GM23338 (cell line): ENCODE measurements at regions not wholly inside any gene's neighbourhood (a gene's known extent, or its start where the extent isn't known, plus 50 kb on each side); places are given as distances from the start of the nearest gene placed in this dataset.

Experiments
- ATAC-seq: fragments of 200-7000 bp; cut with Tn5 transposase; 3 replicates; pipeline ENCODE4 v1.9.1; 2020
- DNase-seq: peaks from one replicate; pipeline ENCODE4 v3.0.0-alpha.2; 2015; ENCODE audit warnings: low spot score
- H2AFZ ChIP-seq: fragments of 200-600 bp; sonication (generic); 2 replicates; pipeline ENCODE4 v1.8.0; 2016; ENCODE audit warnings: antibody characterized with exemption, mild to moderate bottlenecking, moderate library complexity
- H3F3A ChIP-seq: fragments of 200-600 bp; sonication (generic); replicated peaks from 2 replicates; pipeline ENCODE4 v1.8.0; 2017; ENCODE audit warnings: antibody characterized with exemption, mixed run types, low read depth
- H3K27ac ChIP-seq: fragments of 200-600 bp; sonication (generic); 2 replicates; pipeline ENCODE4 v1.6.1; 2016; ENCODE audit warnings: low read depth
- H3K27me3 ChIP-seq: fragments of 200-600 bp; sonication (generic); 2 replicates; pipeline ENCODE4 v1.8.0; 2016; ENCODE audit warnings: mild to moderate bottlenecking, mixed run types, moderate library complexity; ENCODE audit not compliant: insufficient read depth
- H3K36me3 ChIP-seq: fragments of 200-600 bp; sonication (generic); 2 replicates; pipeline ENCODE4 v1.8.0; 2016; ENCODE audit warnings: mild to moderate bottlenecking; ENCODE audit not compliant: insufficient read depth
- H3K4me1 ChIP-seq: fragments of 200-600 bp; sonication (generic); 2 replicates; pipeline ENCODE4 v1.8.0; 2016; ENCODE audit warnings: mild to moderate bottlenecking, moderate library complexity; ENCODE audit not compliant: insufficient read depth
- H3K4me2 ChIP-seq: fragments of 200-600 bp; sonication (generic); 2 replicates; pipeline ENCODE4 v1.7.1; 2017; ENCODE audit warnings: mixed run types
- H3K4me3 ChIP-seq: fragments of 200-600 bp; sonication (generic); 2 replicates; pipeline ENCODE4 v1.6.1; 2016; ENCODE audit warnings: mixed run types
- H3K79me2 ChIP-seq: fragments of 200-600 bp; sonication (generic); replicated peaks from 2 replicates; pipeline ENCODE4 v1.8.0; 2017; ENCODE audit warnings: mild to moderate bottlenecking; ENCODE audit not compliant: insufficient read depth
- H3K9me2 ChIP-seq: fragments of 200-600 bp; sonication (generic); 2 replicates; pipeline ENCODE4 v1.8.0; 2017; ENCODE audit not compliant: insufficient read depth
- H4K20me1 ChIP-seq: fragments of 200-600 bp; sonication (generic); replicated peaks from 2 replicates; pipeline ENCODE4 v1.8.0; 2017; ENCODE audit warnings: mild to moderate bottlenecking; ENCODE audit not compliant: insufficient read depth
- H3K27ac Mint-ChIP-seq: 2 replicates; pipeline ENCODE4 v1.8.0; 2020; ENCODE audit warnings: inconsistent platforms, mild to moderate bottlenecking, moderate library complexity, mixed read lengths
- H3K27me3 Mint-ChIP-seq: 3 replicates; pipeline ENCODE4 v1.8.0; 2022; ENCODE audit warnings: low read depth, mild to moderate bottlenecking, moderate library complexity, mixed read lengths, inconsistent platforms; ENCODE audit not compliant: insufficient read depth, poor library complexity
- H3K36me3 Mint-ChIP-seq: 3 replicates; pipeline ENCODE4 v1.8.0; 2021; ENCODE audit warnings: low read depth, mild to moderate bottlenecking, inconsistent platforms, moderate library complexity, mixed read lengths
- H3K4me1 Mint-ChIP-seq: 3 replicates; pipeline ENCODE4 v1.8.0; 2020; ENCODE audit warnings: mild to moderate bottlenecking, inconsistent platforms, mixed read lengths
- H3K4me3 Mint-ChIP-seq: 3 replicates; pipeline ENCODE4 v1.8.0; 2021; ENCODE audit warnings: moderate library complexity, mild to moderate bottlenecking, inconsistent platforms, mixed read lengths
- H3K9me3 Mint-ChIP-seq: 3 replicates; pipeline ENCODE4 v1.8.0; 2020; ENCODE audit warnings: moderate library complexity, mild to moderate bottlenecking, inconsistent platforms, mixed read lengths
- CREB1 ChIP-seq: fragments of 250-450 bp; sonication (Bioruptor Pico); IDR thresholded peaks from 2 replicates; pipeline ENCODE4 v1.5.0; 2020; ENCODE audit warnings: low read depth, mild to moderate bottlenecking, moderate library complexity
- CTCF ChIP-seq, 2 experiments: fragments of 200-600 bp in 1 of 2; sonication (generic) in 1 of 2; conservative IDR thresholded peaks; 2 replicates each; pipeline versions ENCODE4 v1.5.1 to v1.6.1; 2016 to 2017; ENCODE audit warnings: antibody characterized with exemption in 2 of 2, low read depth in 2 of 2, mild to moderate bottlenecking in 2 of 2, moderate library complexity in 1 of 2
- EZH2 ChIP-seq: fragments of 200-600 bp; sonication (generic); IDR thresholded peaks from one replicate; pipeline ENCODE4 v1.8.0; 2017; ENCODE audit warnings: antibody characterized with exemption, mild to moderate bottlenecking, low read depth; ENCODE audit not compliant: unreplicated experiment
- EZH2phosphoT487 ChIP-seq: fragments of 200-600 bp; sonication (generic); IDR thresholded peaks from one replicate; pipeline ENCODE4 v1.8.1; 2018; ENCODE audit warnings: antibody characterized with exemption; ENCODE audit not compliant: unreplicated experiment
- JUNB ChIP-seq: IDR thresholded peaks from one replicate; pipeline ENCODE4 v1.6.1; 2016; ENCODE audit warnings: antibody characterized with exemption; ENCODE audit not compliant: unreplicated experiment
- NANOG ChIP-seq: IDR thresholded peaks from 2 replicates; pipeline ENCODE4 v1.6.1; 2016; ENCODE audit warnings: antibody characterized with exemption, borderline replicate concordance
- POLR2AphosphoS5 ChIP-seq: IDR thresholded peaks from 2 replicates; pipeline ENCODE4 v1.6.1; 2016; ENCODE audit warnings: antibody characterized with exemption, low read depth
- REST ChIP-seq: IDR thresholded peaks from one replicate; pipeline ENCODE4 v1.6.1; 2018; ENCODE audit warnings: antibody characterized with exemption; ENCODE audit not compliant: unreplicated experiment
- STAT1 ChIP-seq: IDR thresholded peaks from one replicate; pipeline ENCODE4 v1.6.1; 2016; ENCODE audit warnings: antibody characterized with exemption; ENCODE audit not compliant: unreplicated experiment
- ZNF462 ChIP-seq: fragments of 250-450 bp; sonication (Bioruptor Pico); IDR thresholded peaks from 2 replicates; pipeline ENCODE4 v1.5.0; 2020; ENCODE audit warnings: mild to moderate bottlenecking, moderate library complexity

GRCh38 chr4:82216219-82216618, 157.6 kb downstream of the HNRNPD start (continued):
- TF ChIP-seq REST = no peak

DNA sequence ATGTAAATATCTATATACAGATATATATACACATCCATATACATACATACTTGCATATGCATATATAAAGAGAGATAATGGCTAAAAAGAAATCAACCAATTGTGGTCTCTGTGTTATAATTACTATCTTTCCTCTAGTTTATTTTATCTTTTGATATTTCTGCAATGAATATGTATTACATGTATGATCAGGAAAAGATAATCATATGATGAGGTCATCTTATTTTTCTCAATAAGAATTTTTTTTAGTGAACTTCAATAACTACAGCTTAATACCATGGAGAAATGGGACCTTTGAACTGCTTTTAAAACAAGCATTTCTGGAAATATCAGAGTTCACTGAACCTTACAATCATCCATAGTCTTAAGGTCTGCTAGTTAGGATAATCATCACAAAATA, 158.0 kb downstream of the HNRNPD start:
- DNase-seq (no peak), ATAC-seq (no peak)
- H4K20me1 ChIP-seq = no peaks in the 10 kb centered on the region
- no peak overlapping the region for H3K27ac Mint-ChIP-seq
- no peaks in the 10 kb centered on the region for H3K4me1 Mint-ChIP-seq
- peaks cover 2% of the 10 kb centered on the region; the same call in 1 of the 3 replicates for H3K9me3 Mint-ChIP-seq
- no peak overlapping the region for H3K4me3 ChIP-seq
- no peaks in the 10 kb centered on the region for H3F3A ChIP-seq
- no peaks in the 10 kb centered on the region for H3K4me1 ChIP-seq
- no peaks in the 10 kb centered on the region for H3K36me3 Mint-ChIP-seq
- no peak overlapping the region for H3K4me2 ChIP-seq
- H3K79me2 ChIP-seq = no peaks in the 10 kb centered on the region
- H3K9me2 ChIP-seq = no peaks in the 10 kb centered on the region
- H3K27ac ChIP-seq = no peak overlapping the region
- H2AFZ ChIP-seq = no peak overlapping the region
- H3K27me3 Mint-ChIP-seq = peaks cover 2% of the 10 kb centered on the region
- H3K36me3 ChIP-seq = no peaks in the 10 kb centered on the region
- no peak overlapping the region for H3K4me3 Mint-ChIP-seq
- H3K27me3 ChIP-seq = no peaks in the 10 kb centered on the region
- TF ChIP-seq JUNB (no peak), STAT1 (no peak), NANOG (no peak), EZH2phosphoT487 (no peak), POLR2AphosphoS5 (no peak), CTCF (conservative IDR thresholded peaks at IDR 0.05; ENCODE audit: low read depth in 2 of 2) (no peak), REST (no peak), ZNF462 (CRISPR knock-in tag) (no peak), CREB1 (no peak), EZH2 (no peak)
